KG1 (cell line): ENCODE measurements at regions not wholly inside any gene's neighbourhood (a gene's known extent, or its start where the extent isn't known, plus 50 kb on each side); places are given as distances from the start of the nearest gene placed in this dataset.
A peak's percentile ranks its signal among the peaks of the same experiment; 100 is the strongest.

Experiments used
- DNase-seq: peaks from one replicate; lab custom pipeline; 2025; lab: John Stamatoyannopoulos, UW

DNA sequence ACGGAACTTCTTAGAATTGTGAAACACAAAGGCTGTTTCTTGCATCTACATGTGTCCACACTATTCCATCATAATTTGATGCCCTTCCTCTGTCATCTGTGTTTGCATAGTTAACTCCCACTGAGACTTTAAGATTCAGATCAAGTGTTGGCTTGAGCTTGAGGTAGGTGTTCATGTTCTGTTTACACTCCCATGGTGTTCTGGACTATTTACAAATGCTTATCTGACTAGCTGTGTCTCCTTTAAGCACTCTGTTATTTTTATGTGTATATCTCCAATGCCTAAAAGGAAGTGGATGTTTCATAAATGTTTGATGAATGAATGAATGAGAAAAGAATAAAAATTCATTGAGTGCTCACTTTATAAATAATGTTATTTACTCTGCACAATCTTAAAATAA lies 622.7 kb downstream of the RAB28 start:
- no peak for DNase-seq

DNA sequence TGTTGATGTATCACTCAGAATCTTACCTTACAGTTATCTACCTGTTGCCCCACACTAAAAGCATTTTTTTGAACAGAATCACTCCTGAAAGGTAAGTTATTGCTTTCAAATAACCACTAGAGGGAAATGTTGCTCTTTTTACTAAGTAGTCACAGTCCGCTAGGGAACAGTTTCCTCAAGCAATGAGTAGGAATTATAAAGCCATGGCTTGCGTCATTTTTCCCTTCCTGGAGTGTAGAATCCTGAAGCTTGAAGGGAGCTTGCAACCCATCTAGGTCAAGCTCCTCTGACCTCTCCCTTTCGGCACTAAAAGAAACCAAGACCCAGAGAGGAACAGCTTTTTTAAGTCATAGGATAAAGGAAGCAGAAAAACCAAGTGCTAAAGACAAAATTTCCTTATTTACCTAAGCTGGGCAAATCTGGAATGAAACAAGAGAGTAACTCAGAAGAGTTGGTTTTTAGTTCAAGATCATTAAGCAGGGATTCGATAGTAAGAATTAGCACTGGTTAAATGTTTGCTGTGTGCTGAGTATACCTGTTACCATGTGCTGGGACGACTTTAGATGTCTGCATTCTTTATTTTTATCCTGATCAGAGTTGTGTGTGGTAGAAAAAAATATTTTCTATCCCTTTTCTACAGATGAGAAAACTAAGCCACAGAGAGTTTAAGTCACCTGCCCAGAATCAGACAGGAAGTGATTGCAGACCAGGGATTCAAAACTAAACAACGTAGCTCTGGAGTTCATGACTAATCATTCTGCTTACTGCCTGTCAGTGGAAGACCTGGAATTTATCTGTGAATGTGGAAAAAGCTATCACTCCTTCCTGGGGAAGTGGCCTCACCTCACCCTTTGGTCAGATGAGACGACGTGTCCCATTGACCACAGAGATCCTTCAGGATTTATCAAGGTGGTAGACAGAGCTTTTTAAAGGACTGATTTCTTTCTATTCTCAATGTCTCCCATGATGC lies 631.5 kb downstream of the RAB28 start:
- peak; percentile 22 for DNase-seq

DNA sequence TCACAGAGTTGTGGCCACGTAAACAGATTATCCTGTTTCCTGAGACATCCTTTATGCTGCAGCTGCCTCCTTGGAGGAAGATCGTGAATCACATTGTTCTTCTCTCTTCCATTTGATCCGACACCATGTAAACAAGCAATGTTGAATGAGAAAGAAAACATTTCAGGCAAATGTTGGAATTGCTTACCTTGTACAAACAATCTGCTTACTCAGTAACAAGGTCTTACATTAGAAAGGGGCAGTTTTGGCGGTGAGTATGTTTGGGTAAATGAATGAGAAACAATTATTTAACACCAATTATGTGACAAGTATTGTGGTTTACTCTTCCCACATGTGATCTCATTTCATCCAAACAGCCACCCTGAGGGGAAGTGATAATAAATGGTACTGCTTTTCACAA lies 637.8 kb downstream of the RAB28 start:
- DNase-seq = no peak

DNA sequence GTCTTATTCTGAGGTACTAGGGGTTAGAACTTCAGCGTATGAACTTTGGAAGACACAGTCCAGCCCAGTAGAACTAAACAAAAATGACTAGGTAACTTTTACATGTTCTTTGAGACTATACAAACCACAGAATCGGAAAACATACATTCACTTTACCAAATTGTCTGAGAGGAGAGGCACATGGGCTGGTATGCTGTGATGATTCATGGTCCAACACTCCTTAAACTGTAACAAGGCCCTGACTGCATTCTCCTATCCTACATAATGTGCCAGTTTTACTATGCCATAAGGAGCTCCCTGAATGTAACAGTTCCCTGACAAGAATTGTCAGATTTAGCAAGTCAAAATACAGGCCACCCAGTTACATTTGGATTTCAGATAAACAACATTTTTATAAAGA lies 640.0 kb downstream of the RAB28 start:
- no peak for DNase-seq

DNA sequence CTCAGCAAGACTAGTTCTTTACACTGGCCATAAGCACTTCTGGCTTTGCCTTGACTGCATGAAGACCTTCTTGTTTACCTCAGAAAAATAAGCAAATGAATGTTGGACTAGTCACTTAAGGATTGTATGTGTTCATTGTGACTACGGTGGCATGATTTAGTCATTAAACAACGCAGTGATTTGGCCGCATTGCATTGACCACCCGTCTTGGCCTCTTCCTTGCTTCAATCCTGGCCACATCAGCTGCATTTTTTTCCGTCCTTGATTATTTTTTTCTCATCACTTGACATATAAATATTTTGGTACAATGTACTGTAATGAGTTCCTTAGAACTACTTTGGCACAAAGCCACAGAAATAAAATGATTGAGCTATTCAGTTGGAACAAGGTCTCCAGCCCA lies 656.2 kb downstream of the RAB28 start:
- no peak for DNase-seq

DNA sequence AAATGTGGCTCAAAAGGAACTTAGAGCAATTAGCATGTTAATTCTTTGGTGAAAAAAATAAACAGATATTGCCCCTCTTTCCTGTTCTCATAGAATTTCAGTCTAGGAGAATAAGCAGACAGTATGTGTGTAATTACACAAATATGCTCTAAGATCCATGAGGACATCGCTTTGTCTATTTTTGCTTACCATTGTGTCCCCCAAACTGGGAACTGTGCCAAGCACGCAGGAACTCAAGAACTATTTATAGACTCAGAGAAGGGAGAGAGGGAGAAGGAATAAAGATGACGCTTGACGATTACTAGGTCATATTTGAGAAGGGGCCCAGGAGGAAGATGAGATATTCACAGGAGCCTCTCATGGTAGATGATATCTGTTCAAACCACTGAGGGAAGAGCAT lies 692.6 kb downstream of the RAB28 start:
- no peak for DNase-seq

DNA sequence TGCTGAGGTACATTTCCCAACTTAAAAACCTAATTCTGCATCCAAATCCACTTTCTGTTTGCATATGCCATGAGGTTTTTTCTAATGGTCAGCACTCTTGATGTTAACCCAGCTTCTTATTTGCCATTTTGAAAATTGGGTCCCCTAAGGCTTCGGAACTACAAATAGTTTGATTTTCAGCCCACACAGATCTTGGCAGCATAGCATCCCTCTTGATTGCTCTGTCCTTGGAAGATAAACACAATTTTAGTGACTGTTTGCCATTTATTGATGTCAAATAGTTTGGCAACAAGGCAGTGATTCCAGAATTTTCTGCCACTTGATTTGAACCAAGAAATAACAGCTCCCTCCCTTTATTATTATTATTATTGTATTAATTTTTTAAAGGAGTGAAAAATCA lies 696.9 kb downstream of the RAB28 start:
- no peak for DNase-seq

DNA sequence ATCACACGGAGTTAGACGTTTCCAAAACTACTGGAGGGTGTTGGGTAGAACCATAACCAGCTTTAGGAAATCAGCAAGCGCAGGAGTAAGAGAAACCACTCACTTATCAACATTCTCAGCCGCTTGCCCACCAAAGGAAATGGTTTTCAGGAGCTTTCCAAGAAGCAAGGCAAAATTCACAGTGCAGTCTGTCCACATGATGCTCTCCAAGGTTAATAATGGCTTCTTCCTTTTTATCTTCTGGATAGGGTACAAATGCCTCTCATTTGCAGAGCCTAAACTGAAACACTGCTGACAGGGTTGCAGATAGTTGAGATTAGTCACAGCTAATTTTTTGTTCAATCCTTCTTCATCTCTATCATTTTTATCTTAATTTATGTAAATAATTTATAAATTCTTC lies 705.4 kb downstream of the RAB28 start:
- DNase-seq = no peak

DNA sequence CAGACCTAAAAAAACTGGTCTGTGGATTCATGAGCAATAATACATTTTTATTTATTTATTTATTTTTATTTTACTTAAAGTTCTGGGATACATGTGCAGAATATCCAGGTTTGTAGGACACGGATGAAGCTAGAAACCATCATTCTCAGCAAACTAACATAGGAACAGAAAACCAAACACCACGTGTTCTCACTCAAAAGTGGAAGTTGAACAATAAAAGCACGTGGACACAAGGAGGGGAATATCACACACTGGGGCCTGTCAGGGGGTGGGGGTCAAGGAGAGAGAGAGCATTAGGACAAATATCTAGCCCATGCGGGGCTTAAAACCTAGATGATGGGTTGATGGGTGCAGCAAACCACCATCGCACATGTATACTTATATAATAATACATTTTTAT lies 705.9 kb downstream of the RAB28 start:
- DNase-seq = no peak

DNA sequence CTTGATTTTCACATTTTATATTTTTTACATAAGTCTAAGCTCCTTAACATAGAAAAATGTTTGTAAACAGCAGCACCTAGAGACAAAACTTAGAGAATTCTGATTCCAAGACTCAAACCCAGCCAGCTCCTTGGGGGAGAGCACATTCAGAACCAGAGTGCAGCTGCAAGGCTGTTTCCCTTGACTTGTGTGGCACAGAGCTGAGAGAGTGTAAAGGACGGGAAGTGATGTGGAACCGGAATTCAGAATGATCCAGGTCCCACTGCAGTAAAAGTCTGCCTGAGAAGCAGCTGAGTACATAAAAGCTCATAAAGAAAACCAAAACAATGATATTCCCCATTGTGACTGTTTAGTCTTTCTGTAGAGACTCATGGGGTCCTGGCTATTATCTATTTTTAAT lies 713.8 kb downstream of the RAB28 start:
- no peak for DNase-seq

DNA sequence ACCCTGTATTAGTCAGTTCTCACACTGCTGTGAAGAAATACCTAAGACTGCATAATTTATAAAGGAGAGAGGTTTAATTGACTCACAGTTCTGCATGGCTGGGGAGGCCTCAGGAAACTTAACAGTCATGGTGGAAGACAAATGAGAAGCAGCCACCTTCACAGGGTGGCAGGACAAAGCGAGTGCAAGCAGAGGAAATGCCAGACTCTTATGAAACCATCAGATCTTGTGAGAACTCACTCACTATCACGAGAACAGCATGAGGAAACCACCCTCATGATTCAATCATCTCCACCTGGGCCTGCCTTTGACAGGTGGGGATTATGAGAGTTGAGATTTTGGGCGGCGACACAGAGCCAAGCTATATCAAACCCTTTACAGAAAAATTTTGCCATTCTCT lies 722.4 kb downstream of the RAB28 start:
- DNase-seq = no peak

DNA sequence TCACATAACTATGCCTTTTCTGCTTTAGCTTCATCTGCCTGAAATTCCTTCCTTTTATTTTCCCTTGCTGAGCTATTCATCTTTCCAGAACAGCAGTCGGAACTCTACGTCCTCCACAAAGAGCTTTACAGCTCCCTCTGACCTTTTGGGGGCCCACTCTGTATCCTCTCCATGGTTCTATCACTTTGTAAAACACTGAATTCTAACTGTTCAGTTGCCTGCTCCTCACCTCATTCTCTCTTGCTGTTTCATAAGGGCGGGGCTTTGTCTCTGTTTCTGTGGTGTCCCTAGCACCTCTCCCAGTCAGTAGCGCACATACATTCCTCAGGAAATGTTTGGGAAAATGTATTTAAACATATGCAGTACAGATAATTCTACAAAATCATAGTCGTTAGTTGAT lies 737.0 kb downstream of the RAB28 start:
- DNase-seq = no peak

DNA sequence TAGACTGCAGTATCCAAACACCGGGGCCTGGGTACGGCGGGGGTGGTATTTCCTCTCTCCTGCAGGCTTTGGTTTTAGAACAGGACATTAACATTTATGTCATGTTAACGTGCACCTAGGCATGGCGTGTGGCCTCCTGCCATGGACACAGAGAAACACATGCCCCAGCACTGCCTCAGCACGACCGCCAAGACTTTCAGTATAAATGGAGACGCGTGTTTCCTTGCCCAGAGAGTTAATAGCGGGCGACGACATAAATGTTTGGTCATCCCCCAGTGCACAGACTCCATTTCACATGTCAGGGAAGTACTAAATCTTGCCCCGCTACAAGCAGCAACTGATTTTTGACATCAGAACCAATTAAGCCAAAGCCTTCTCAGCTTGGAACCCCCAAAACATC lies 737.9 kb downstream of the RAB28 start:
- DNase-seq = no peak

DNA sequence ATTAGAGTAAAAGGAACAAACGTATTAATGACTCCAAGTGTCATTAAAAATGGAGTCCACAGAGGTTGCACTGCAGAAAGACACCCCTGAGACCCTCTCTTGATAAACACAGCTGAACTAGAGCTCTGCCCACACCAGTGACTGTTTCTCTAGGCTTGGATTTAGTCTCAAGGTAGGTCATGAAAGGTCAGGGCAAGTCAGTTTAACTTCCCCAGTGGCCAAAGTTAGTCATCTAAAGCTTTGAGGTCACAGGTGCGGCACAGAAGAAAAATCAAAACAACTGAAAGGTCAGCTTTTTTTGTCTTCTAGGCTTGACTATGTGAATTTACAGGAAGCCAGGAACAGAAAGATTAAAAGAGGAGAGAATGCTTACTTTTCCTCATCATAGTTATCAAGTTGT lies 749.6 kb downstream of the RAB28 start:
- no peak for DNase-seq

DNA sequence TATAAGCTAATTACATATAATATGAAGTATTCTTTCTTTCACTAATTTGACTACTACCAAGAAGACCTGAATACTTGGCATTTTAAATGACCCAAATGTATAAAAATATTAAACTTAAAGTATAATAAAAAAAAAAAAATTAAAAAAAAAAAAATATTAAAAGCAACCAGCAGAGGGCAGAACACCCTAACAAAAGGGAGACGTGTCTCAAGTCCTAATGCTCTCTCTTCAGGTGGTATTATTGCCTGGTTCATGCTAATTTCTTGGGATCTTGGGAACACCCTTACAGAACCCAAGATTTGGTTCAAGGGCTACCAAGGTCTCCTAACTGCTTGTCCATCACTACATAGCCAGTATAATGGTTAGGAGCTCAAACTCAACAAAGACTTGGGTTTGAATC lies 754.8 kb downstream of the RAB28 start:
- no peak for DNase-seq

DNA sequence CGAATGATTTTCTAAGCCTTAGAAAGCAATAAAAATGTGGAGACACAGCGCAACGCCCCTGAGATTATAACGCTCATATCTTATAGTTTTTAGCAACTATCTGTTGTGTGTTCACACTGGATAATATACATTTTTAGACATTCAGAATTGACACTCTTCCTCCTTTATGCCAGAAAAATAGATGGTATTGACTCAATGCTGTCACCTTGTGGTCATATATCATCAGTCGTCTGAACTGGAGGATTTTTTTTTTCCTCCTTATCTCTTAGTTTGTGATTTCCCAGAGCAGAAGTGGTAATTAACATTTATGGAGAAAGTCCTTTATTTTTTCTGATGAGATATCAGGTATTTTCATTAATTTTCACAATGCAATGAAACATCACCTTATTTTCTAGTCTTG lies 759.6 kb downstream of the RAB28 start:
- no peak for DNase-seq

DNA sequence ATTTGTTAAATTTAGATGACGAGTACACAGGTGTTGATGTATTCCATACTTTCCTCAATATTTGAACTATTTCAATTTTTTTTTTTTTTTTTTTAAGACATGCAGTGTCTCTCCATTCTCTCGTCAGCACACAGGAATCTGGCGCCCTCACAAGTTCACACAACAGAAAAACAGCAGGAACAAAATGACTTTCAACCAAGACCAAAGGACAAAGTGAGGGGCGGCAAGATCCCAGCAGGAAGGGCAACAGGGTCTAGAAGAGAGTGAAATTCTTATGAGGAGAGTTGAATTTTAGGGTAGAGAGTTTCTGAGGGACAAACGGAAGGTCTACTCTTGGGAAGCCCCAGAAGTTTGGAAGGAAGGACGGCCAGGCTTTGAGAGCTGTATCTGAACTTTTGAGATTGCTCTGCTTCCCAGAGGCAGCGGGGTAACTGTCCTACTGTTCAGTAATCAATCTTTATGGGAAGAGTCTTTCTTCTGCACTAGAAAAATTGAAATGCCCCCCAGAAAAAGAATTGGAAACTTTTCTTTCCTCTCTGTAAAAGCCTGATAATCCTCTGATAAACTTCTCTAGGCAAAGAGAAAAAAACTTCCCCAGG lies 760.2 kb downstream of the RAB28 start:
- no peak for DNase-seq

DNA sequence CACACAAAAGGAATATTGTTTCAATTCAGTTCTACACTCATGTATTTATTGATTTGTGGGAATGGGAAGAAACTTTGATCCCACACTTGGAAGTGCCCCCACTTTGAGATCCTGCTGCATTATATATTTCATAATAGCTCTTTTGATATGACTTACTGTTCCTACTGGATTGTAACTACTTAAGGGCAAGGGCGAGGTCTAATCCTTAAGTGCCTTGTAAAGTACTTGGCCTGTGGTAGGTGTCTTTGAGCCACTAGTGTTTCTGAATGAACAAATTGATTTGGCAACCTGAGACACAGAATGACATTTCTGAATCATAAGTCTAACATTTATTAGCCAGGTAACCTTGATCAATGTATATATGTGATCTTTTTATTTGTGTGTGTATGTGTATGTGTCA lies 767.2 kb downstream of the RAB28 start:
- no peak for DNase-seq

DNA sequence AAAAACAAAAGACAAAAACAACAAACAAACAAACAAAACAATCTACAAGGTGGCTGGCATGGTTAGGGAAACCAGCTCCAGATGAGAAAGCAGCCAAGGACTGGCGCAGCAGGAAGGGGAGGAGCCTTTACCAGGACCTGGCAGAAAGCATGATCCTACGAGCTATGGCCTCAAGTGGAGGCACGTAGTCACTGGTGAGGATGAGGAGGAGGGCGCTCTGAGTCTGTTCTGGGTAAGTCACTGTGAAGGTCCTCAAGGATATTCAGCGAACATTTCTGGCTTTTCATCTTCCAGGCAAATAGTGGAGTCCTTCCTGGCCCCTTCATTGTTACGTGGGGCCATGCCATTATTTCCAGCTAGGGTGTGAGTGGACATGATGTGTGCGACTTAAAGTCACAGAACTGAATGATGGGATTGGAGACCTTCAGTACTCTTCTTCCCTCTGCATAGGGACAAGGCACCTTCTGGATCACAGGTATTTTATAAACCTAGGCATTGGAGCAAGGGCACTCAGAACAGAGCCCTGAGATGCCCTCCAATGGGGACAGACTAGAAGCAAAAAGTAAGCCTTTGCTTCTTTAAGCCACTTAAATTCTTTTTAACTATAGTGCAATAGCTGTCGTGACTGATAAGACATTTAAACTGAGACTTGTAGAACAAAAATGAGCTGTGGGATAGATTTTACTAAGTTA lies 771.3 kb downstream of the RAB28 start:
- no peak for DNase-seq

DNA sequence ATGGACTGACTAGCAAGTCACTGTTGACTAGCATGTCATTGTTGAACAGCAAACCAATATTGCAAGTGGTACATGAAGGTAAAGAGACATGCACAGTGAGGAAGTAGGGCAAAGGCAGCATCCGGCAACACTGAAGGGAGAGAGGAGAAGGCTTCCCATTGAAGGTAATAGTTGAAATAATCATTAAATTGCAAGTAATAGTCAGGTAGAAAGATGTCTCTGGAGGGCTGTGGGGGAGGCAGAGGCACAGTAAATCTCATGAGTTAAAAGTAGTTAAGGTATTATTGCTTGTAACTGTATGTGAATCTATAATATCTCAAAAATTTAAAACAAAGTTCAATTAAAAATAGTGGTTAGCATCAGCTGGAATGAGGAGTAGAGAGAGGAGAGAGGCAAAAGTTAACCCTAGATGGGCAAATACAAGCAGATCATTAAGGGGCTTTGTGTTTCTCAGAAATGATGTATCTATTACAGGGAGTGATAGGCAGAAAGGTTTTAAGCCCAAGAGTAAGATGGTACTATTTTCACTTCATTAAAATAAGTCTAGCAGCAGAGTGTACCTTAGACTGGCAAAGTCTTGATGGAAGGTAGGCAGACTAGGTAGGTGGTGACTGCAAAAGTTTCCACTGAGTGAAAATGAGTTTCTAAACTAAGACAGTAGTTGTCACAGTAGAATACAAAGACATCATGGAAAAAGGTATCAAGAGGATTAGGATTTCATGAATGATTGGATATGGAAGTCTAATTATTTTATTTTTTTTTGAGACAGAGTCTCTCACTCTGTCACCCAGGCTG lies 776.6 kb downstream of the RAB28 start:
- DNase-seq = no peak

DNA sequence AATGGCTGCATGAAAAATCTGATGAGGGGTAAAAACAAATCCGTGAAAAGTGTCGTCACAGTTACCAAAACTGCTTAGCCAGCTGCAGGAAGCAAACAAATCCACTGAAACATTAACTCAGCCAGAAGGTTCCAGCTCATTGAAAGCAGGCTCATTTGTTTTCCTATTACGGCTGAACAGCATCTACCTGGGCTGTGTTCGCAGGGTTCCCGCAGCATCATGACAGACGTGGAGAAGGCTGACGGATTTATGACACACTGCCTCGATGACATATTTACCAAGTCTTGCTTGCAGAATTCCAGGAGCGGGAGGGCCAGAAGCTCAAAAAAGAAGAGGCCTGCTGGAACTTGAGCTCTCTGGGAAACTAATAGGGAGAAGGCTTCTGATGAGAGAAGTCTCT lies 781.1 kb downstream of the RAB28 start:
- DNase-seq = no peak

DNA sequence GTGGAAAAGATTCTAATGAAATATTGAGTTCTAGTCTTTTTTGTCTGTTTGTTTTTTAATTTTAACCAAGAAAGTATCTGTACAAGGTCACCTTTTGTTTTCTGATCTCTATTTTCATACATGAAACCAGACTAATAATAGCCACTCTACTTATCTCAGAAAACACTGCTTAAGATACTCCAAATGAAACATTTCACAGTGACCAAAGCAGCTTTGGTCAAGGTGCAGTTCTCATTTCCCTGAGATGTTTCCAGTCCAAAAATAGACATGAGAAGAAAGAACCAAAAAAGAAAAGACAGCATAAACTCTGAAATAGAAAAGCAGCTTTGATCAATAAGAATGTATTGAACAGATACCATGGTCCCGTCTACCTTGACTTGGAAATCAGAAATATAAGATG lies 782.8 kb downstream of the RAB28 start:
- no peak for DNase-seq
